ENCODE measurements at regions not wholly inside any gene's neighbourhood (a gene's known extent, or its start where the extent isn't known, plus 50 kb on each side); places are given as distances from the start of the nearest gene placed in this dataset.

GRCh38 chr9:38312406-38312805, 80.1 kb upstream of the ALDH1B1 start:
- DNase-seq: no peak

GRCh38 chr9:38311382-38312270, 80.9 kb upstream of the ALDH1B1 start:
- DNase-seq: peak in 1 of 3 experiments; percentile 51

- DNase-seq: peak in 1 of 3 experiments; percentile 11
Observed at GRCh38 chr9:38309324-38310195, 82.9 kb upstream of the ALDH1B1 start.

- no peak for DNase-seq
Observed at GRCh38 chr9:38308136-38308535, 84.4 kb upstream of the ALDH1B1 start.

GRCh38 chr9:38306899-38307298, 85.6 kb upstream of the ALDH1B1 start:
- DNase-seq: no peak

GRCh38 chr9:38305582-38305981, 86.9 kb upstream of the ALDH1B1 start:
- DNase-seq: no peak

GRCh38 chr9:38301376-38302106, 91.0 kb upstream of the ALDH1B1 start:
- no peak for DNase-seq

GRCh38 chr9:38299856-38300255, 92.6 kb upstream of the ALDH1B1 start:
- DNase-seq: no peak

- no peak for DNase-seq
Observed at GRCh38 chr9:38298904-38299303, 93.6 kb upstream of the ALDH1B1 start.

- DNase-seq: no peak
Observed at GRCh38 chr9:38298503-38298902, 94.0 kb upstream of the ALDH1B1 start.

- DNase-seq: peak in 1 of 3 experiments; percentile 4
Observed at GRCh38 chr9:38296807-38297206, 95.7 kb upstream of the ALDH1B1 start.

GRCh38 chr9:38295764-38296163, 96.7 kb upstream of the ALDH1B1 start:
- DNase-seq: no peak

GRCh38 chr9:38294220-38294960, 98.1 kb upstream of the ALDH1B1 start:
- peak in 1 of 3 experiments; percentile 38 for DNase-seq

GRCh38 chr9:38293022-38293421, 99.5 kb upstream of the ALDH1B1 start:
- no peak for DNase-seq

GRCh38 chr9:38292480-38292879, 100.0 kb upstream of the ALDH1B1 start:
- DNase-seq: no peak

GRCh38 chr9:38289866-38290245, 102.6 kb upstream of the ALDH1B1 start:
- no peak for DNase-seq

GRCh38 chr9:38289236-38289865, 103.2 kb upstream of the ALDH1B1 start:
- DNase-seq: peak in 2 of 3 experiments; percentile 25 to 71

GRCh38 chr9:38288502-38288901, 104.0 kb upstream of the ALDH1B1 start:
- peak in 1 of 3 experiments; percentile 26 for DNase-seq

- DNase-seq: no peak
Observed at GRCh38 chr9:38287420-38287985, 105.0 kb upstream of the ALDH1B1 start.

- DNase-seq: no peak
Observed at GRCh38 chr9:38286766-38287165, 105.7 kb upstream of the ALDH1B1 start.

GRCh38 chr9:38286357-38286756, 106.1 kb upstream of the ALDH1B1 start:
- DNase-seq: no peak
